Ovary (tissue), 3 donors: ENCODE measurements at regions not wholly inside any gene's neighbourhood (a gene's known extent, or its start where the extent isn't known, plus 50 kb on each side); places are given as distances from the start of the nearest gene placed in this dataset.

ENCODE experiments used
- EP300 ChIP-seq: sonication (generic); formaldehyde crosslinking; IDR thresholded peaks from one replicate; pipeline ENCODE4 v1.6.1; 2017; ENCODE audit warnings: antibody characterized with exemption
- POLR2A ChIP-seq: fragments of 450-650 bp; IDR thresholded peaks from one replicate; pipeline ENCODE4 v1.6.1; 2017; ENCODE audit warnings: antibody characterized with exemption, mild to moderate bottlenecking, moderate library complexity
- TF ChIP-seq, protein P1 (sequence below), 3 donors: fragments of 450-650 bp in 2 of 3; fragments of 200-600 bp in 1 of 3; IDR thresholded peaks; one replicate each; pipeline versions ENCODE4 v1.5.1 to v1.8.0; 2016 to 2022; ENCODE audit warnings: antibody characterized with exemption in 3 of 3, mild to moderate bottlenecking in 1 of 3
- donor health status: DM: no; HTN: no; CAD: no.

DNA sequence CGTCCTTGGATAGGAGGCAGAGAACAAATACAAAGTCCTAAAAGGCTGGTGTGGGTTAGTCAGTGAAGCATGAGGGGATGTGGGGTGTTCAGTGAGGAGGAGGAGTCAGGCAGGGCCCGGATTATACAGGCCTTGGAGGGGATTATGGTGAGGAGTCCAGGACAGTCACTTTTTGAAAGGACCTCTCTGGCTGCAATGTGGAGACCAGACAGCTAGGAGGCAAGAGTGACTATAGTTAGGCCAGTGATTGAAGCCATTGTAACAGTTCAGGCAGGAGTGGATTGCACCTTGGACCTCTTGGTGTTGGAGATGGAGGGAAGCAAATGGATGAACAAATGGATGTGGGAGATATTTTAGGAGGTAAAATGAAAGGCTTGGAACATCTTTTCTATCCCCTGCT, 115.8 kb downstream of the C1orf94 start:
- TF ChIP-seq, protein P1, sequence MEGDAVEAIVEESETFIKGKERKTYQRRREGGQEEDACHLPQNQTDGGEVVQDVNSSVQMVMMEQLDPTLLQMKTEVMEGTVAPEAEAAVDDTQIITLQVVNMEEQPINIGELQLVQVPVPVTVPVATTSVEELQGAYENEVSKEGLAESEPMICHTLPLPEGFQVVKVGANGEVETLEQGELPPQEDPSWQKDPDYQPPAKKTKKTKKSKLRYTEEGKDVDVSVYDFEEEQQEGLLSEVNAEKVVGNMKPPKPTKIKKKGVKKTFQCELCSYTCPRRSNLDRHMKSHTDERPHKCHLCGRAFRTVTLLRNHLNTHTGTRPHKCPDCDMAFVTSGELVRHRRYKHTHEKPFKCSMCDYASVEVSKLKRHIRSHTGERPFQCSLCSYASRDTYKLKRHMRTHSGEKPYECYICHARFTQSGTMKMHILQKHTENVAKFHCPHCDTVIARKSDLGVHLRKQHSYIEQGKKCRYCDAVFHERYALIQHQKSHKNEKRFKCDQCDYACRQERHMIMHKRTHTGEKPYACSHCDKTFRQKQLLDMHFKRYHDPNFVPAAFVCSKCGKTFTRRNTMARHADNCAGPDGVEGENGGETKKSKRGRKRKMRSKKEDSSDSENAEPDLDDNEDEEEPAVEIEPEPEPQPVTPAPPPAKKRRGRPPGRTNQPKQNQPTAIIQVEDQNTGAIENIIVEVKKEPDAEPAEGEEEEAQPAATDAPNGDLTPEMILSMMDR (IDR thresholded peaks at IDR 0.05) = no peak
- TF ChIP-seq POLR2A (no peak), EP300 (no peak)
